22Rv1 (cell line): ENCODE measurements at regions not wholly inside any gene's neighbourhood (a gene's known extent, or its start where the extent isn't known, plus 50 kb on each side); places are given as distances from the start of the nearest gene placed in this dataset.

Experiments
- ZFX ChIP-seq: fragments of 450-650 bp; IDR thresholded peaks from 2 replicates; pipeline ENCODE4 v1.6.1; 2017; ENCODE audit warnings: antibody characterized with exemption, borderline replicate concordance
- TF ChIP-seq, protein P1 (sequence below): fragments of 450-650 bp; IDR thresholded peaks from 2 replicates; pipeline ENCODE4 v1.5.1; 2017; ENCODE audit warnings: mild to moderate bottlenecking

DNA sequence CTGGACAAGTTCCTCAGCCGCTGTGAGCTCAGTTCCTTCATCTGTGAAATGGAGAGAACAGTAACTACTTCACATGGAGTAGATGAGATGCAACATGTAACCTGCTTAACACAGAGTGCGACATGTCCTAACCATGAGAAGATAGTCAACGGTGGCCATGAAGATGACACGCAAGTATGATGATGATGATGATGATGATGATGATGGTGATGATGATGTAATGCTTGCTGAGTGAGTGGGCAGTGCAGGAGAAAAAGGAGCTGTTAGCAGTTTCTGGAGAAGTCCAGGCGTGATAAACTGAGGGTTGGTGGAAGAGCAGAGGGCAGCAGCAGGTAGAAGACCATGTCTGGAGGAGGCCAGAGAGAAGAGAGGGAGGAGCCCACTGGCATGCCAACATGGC lies 90.8 kb upstream of the CD82 start:
- TF ChIP-seq, protein P1, sequence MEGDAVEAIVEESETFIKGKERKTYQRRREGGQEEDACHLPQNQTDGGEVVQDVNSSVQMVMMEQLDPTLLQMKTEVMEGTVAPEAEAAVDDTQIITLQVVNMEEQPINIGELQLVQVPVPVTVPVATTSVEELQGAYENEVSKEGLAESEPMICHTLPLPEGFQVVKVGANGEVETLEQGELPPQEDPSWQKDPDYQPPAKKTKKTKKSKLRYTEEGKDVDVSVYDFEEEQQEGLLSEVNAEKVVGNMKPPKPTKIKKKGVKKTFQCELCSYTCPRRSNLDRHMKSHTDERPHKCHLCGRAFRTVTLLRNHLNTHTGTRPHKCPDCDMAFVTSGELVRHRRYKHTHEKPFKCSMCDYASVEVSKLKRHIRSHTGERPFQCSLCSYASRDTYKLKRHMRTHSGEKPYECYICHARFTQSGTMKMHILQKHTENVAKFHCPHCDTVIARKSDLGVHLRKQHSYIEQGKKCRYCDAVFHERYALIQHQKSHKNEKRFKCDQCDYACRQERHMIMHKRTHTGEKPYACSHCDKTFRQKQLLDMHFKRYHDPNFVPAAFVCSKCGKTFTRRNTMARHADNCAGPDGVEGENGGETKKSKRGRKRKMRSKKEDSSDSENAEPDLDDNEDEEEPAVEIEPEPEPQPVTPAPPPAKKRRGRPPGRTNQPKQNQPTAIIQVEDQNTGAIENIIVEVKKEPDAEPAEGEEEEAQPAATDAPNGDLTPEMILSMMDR, result no peak
- no peak for TF ChIP-seq ZFX
